Fibroblast of peridontal ligament (primary cell): ENCODE measurements at regions not wholly inside any gene's neighbourhood (a gene's known extent, or its start where the extent isn't known, plus 50 kb on each side); places are given as distances from the start of the nearest gene placed in this dataset.
A peak's percentile ranks its signal among the peaks of the same experiment; 100 is the strongest.

Experiments used
- DNase-seq: peaks from one replicate; pipeline ENCODE4 v3.0.0-alpha.2; 2010; ENCODE audit errors: extremely low read depth

GRCh38 chr6:132868057-132868456, 53.7 kb downstream of the RPS12 start:
- DNase-seq, result no peak

GRCh38 chr6:132872923-132873322, 58.6 kb downstream of the RPS12 start:
- DNase-seq, result no peak

- no peak for DNase-seq
Measured at GRCh38 chr6:132877003-132877402, 62.6 kb downstream of the RPS12 start.

- DNase-seq, result no peak
Measured at GRCh38 chr6:132887204-132887603, 72.8 kb downstream of the RPS12 start.

GRCh38 chr6:132888701-132889100, 74.3 kb downstream of the RPS12 start:
- DNase-seq, result peak; percentile 14

GRCh38 chr6:132892929-132893771, 78.8 kb downstream of the RPS12 start:
- DNase-seq, result no peak

- DNase-seq, result no peak
Measured at GRCh38 chr6:132893772-132894490, 79.6 kb downstream of the RPS12 start.

GRCh38 chr6:132898376-132898775, 84.0 kb downstream of the RPS12 start:
- no peak for DNase-seq

- no peak for DNase-seq
Measured at GRCh38 chr6:132900849-132901248, 86.5 kb downstream of the RPS12 start.

- no peak for DNase-seq
Measured at GRCh38 chr6:132902901-132903300, 88.5 kb downstream of the RPS12 start.

GRCh38 chr6:132907231-132907630, 92.9 kb downstream of the RPS12 start:
- DNase-seq, result no peak

GRCh38 chr6:132907914-132908313, 93.5 kb downstream of the RPS12 start:
- peak; percentile 43 for DNase-seq

GRCh38 chr6:132909742-132910141, 95.4 kb downstream of the RPS12 start:
- DNase-seq, result no peak

GRCh38 chr6:132910759-132911158, 96.4 kb downstream of the RPS12 start:
- no peak for DNase-seq

- DNase-seq, result peak; percentile 99
Measured at GRCh38 chr6:132919045-132919860, 104.9 kb downstream of the RPS12 start.

- no peak for DNase-seq
Measured at GRCh38 chr6:132927713-132928112, 113.3 kb downstream of the RPS12 start.

GRCh38 chr6:132929141-132929540, 114.8 kb downstream of the RPS12 start:
- peak; percentile 35 for DNase-seq

- DNase-seq, result no peak
Measured at GRCh38 chr6:132931313-132931712, 116.9 kb downstream of the RPS12 start.

- peak; percentile 93 for DNase-seq
Measured at GRCh38 chr6:132931936-132932514, 117.7 kb downstream of the RPS12 start.

GRCh38 chr6:132932588-132932987, 118.2 kb downstream of the RPS12 start:
- no peak for DNase-seq

GRCh38 chr6:132933090-132933489, 118.7 kb downstream of the RPS12 start:
- no peak for DNase-seq

GRCh38 chr6:132934496-132934895, 120.1 kb downstream of the RPS12 start:
- DNase-seq, result peak; percentile 36
